GM19328 (cell line): ENCODE measurements at regions not wholly inside any gene's neighbourhood (a gene's known extent, or its start where the extent isn't known, plus 50 kb on each side); places are given as distances from the start of the nearest gene placed in this dataset.

Experiments
- ATAC-seq: cut with Tn5 transposase; IDR thresholded peaks from one replicate; pipeline ENCODE4 v1.9.1; 2021; ENCODE audit warnings: mild to moderate bottlenecking, moderate library complexity; ENCODE audit not compliant: unreplicated experiment

- no peak for ATAC-seq
Observed at GRCh38 chr2:16167870-16168426, 227.6 kb downstream of the MYCN start.

- ATAC-seq: no peak
Observed at GRCh38 chr2:16167451-16167861, 227.1 kb downstream of the MYCN start.

DNA sequence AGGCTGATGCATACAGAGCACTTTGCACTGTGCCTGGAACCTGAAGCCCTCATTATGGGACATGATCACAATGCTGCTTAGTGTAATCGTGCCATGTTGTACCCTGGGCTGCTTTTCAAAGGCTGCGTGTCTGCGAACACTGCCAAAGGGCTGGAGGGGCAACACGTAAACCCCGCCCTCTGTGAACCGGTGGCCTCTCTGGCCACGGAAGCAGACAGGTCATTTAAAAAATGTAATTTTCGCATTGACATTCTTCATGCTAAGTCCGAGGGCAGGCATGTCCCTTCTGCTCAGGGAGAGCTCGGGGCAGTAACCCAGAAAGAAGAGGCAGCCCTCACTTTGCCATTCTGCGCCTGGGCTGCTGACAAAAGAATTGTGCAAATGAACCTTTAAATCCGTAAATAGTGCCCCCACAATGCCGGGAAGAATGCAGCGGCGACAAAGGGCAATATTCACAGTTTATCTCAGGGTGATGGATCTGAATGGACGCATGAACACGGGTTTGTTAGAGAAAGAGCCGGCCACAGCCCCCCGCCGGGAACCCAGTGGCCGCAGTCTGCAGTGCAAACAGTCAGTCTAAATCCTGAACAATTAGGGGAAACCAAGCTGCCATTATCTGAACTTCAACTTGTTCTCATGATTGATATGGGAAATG is 226.1 kb downstream of the MYCN start:
- ATAC-seq: no peak

DNA sequence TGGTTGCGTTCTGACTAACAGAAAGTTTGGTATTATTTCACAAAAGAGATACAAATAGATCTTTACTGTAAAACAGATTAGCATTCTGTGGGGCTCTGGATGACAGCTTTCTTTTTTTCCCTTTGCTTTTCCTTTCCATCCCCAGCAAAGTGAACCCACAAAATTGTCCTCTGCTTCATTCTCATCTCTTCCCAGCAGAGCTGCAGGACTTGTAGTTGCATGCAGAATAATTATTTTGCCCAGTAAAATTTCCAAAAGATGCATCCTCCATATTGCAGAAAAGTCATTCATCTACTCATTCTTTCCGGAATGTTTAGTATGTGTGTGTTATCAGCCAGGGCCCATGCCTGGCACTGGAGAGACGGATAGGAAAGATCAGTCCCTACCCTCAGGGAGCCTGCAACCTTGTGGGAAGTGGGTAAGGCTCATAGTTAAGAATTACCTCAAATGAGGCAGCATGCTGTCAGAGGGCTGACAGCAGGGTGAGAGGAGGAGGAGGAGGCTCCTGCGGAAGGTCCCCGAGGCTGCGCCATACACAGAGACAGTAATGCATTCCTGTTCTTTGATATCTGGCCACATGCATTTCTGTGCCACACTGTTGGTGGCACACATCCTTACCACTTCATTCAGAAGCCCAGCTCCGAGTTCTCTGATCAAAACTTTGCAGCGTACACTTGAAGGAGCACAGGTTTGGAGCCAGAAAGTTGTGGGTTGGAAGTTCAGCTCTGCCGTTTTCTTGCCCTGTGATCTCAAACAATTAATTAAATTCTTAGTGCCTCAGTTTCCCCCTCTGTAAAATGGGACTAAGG is 225.4 kb downstream of the MYCN start:
- ATAC-seq: no peak

- no peak for ATAC-seq
Observed at GRCh38 chr2:16162491-16163040, 222.2 kb downstream of the MYCN start.

DNA sequence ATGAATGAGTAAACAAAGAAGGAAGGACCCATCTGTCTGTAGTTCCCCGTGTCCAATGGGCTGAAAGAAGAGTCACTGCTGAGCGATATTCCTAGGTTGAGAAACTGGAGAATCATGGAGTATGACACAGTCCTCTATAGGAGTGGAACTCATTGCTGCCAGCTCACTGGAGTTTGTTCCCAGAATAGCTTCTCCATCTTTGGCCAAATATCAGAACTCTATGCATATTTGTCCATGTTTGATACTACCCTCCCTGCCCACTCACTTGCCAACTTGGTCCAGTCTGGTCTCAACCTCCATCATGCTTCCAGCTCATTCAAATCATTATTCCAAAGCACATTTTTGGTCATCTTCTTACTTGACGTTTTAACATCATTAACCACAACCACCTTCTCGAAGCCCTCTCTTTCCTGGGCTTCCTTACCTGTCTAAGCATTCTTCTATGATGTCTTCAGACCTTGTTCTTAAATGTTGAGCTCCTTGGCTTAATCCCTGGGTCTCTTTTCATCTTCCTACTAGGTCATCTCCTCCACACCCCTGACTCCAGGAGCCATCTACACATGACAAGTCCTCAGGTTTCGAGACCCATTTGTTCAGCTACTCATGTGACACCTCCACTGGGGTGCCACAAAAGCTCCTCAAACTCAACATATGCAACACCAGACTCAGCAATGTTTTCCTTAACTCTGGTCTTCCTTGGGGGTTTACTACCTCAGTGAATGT is 221.6 kb downstream of the MYCN start:
- no peak for ATAC-seq

- ATAC-seq: no peak
Observed at GRCh38 chr2:16161085-16161565, 220.8 kb downstream of the MYCN start.

DNA sequence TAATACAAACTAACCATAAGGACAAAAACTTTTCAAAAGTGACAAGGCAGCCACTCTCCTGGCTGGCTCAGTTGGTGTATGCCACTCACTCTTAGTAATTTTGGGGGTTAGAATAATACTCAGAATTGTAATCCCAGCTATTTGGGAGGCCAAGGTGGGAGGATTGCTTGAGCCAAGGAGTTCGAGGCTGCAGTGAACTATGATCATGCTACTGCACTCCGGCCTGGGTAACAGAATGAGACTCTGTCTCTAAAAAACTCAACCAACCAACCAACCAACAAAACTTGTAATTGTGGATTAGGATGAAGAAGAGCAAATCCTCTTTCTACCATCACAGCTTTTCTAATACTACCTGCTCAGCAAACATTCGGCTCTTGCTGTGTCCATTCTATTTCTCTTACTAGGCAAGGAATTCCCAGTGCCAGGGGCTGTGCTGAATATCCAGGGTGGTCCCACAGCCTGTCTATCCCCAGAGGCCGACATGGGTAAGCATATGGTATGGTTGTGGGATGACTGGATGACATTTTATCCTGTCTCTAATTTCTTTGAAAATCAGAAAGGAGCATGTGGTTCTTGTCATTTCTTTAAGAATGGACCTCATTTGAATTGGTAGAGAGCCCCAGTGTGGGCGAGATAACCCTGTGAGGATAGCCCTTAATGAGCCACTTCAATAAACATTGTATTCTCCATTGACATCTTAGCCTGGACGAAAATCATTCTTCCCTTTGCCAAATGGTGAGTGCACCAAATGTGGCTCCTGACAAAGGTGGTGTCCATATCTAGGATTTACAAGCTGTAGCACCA is 220.1 kb downstream of the MYCN start:
- ATAC-seq: no peak

DNA sequence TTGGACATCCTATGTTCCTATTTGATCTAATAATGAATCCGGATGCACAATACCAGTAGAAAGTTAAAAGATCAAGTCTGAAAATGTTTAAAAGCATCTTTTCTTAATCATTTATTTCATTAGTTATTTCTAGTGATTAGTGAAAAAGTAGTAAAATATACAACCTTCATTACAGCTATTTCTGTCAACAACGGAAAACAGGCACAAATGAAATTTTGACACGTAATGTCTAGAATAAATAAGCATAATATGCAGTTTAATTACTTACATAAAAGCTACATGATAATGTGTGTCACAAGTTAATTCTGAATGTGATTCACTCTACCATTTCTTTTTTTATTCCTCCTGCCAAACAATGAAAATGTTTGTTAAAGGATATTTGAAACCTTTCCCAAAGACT is 216.1 kb downstream of the MYCN start:
- ATAC-seq: no peak

DNA sequence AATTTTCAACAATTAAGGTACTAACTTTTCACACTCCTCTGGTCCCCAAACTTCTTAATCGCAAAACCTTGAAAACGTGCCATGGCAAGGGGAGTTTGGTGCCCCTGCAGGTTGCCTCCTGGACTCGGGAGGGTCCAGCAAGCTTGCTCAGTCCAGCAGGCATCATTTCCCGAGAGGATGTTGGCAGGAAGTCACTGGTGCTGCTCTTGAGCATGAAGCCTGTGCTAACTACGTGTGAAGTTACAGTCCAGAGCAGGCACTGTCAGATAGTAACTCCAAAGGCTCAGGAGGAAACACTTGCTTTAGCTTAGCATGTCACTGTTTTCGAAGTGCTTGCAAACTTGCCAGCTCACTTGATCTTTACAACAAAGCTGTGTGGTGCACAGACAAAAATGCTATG is 215.4 kb downstream of the MYCN start:
- ATAC-seq: no peak

GRCh38 chr2:16155366-16155765 is 215.0 kb downstream of the MYCN start:
- ATAC-seq: no peak

DNA sequence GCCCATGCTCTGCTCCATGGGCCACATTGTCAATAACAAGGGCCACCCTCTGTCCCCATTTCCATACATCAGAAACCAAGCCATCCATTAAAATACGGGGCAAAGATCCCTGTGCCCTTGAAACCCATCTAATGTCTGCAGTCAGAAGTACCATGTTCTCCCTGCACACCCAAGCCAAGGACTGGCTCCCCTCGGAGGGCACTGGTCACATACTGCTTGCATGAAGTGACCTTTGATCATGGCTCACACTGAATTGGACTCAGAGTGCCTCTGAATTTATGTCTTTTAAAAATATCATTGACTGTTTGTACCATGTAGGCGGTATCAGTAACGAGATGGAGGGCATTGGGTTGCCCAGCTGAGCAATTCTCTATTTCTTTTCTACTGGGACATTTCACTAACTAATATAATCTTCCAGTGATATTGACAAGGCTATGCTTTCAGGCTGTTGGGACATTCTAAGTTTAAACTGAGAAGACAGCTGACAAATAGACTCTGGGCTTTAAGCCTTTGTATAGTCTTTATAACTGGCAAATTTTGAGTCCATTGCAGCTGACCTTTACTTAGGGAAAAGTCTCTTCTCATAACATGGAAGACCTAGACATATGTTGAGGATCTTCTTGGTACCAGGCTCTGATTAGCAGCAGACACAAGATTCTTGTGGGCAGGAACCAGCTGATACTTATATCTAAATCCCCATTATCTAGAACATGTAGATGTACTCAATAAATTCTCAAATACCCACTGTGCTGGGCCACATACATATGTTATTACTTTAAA is 214.3 kb downstream of the MYCN start:
- no peak for ATAC-seq

DNA sequence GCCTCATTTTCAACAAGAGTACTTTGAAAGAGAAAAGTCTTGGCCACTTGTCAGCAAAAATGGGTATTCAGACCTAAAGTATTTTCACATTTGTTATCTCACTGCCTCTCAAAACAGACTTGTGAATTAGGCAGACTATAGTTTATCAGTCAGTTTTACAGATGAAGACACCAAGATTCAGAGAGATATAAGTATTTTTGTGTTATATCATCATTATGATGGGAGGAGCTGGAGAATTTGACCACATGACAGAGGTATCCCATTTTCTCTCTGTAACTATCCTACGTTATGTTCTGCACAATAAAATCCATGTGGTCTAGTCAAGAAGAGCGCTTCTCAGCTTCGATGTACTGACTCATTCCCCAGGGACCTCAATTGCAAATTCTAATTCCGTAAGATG is 213.7 kb downstream of the MYCN start:
- ATAC-seq: no peak

DNA sequence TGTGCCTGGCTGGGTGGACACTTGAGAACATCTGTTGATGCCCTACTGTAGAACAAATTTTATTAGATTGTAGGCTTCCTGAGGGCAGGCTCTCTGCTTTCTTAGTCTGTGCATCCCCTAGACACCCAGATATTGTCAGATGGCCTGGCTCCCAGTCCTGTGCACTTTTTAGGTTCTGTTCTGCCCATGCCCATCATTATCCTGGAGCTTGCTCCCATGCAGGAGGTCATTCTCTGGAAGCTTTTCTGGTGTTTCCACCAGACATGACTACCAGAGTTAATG is 213.3 kb downstream of the MYCN start:
- ATAC-seq: no peak

- no peak for ATAC-seq
Observed at GRCh38 chr2:16152928-16153753, 212.8 kb downstream of the MYCN start.

DNA sequence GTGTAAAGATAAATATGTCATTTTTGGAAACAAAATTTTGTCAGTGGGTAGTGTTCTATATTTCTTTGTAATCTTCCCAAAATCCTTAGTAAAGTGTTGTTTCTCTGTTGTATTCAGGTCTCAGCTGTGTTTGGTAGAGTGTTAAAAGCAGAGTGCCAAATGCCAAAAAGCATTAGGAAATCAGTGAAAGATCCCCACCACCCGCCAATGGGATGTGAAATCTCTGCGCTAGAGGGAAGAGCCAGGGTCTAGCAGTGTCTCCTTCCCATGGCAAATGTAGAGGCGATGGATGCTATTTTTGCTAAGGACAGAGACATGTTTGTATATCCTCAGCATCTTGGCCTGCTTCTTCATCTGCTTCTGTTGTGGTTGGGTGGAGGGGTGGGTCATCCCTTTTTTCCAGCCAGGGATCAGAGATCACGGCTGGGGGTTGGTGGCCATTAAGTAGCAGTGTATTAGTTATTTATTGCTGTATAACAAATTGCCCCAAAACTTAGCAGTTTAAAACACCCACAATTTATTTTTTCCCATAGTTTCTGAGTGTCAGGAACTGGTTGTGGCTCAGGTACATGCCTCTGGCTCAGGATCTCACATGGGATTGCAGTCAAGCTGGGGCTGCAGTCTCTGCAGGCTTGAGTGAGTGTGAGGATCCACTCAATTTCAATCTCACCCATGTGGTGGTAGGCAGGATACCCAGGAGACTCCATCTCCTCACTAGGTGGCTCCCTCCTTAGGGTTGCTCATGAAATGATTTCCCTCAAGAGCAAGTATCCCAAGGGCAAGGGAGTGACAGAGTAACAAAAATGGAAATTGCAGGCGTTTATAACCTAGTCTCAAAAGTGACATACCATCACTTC is 211.9 kb downstream of the MYCN start:
- ATAC-seq: no peak

DNA sequence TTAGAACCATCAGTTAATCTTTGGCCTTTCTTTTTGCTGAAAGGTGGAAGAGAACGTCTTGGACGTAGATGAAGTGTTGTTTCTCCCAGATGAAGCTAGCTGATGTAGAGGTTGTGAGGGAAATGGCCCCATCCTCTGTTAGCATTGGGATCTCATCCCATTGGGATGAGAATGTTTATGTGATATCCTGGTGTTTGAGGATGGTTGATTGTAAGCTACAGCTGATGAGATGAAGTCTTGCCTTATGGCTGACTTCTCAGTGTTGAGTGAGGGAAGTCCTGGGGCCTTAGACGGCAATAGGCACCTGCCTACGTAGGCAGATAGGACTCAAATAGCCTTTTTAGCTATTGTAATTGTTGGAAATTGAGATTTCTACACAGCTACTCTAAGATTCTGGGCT is 211.3 kb downstream of the MYCN start:
- no peak for ATAC-seq

DNA sequence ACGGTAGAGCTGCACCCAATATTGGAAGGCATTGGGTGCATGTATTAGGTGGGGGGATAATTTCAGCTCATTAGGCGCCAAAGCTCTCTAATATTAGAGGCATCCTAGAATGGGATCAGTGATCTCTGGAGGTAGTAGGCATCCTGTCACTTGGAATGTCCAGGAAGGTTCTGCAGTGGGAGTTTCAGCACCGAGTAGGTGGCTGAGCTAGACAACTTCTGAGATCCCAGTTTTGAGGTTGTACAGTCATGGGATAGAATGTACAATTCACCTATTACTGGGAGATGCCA is 210.9 kb downstream of the MYCN start:
- no peak for ATAC-seq
